ENCODE measurements at regions not wholly inside any gene's neighbourhood (a gene's known extent, or its start where the extent isn't known, plus 50 kb on each side); places are given as distances from the start of the nearest gene placed in this dataset.

DNA sequence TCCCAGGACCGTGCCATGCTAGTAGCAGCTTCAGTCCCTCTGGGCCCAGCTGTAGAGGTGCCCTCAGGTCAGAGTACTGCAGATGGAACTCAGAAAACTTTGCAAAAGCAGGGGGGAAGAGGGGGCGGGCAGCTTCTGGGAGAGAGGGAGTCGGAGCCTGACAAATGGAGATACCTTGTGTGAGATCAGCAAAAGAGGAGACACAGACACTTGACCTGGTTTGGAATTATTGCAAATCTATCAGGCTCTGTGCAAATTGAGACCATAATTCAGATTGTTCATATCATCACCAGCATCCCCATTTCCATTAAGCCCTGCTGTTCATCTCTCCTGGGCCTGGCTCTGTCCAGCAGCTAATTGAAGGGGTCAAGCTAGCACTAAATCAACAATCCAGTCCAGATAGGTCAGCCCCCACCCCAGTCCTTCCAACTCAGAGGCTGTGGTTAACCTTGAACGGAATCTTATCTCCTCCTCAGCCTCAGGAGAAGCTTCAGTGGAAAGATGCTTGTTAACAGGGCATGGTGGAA is 292.6 kb upstream of the PLET1 start:
- no peak for DNase-seq (ENCODE audit: low spot score)
- Mint-ChIP-seq H3K9me3 (no peaks in the 10 kb centered on the region), H3K4me1 (peaks cover 12% of the 10 kb centered on the region), H3K36me3 (no peaks in the 10 kb centered on the region), H3K4me3 (no peak overlapping the region), H3K27me3 (ENCODE audit: low read depth) (no peaks in the 10 kb centered on the region; the same call in 1 of the 2 replicates), H3K27ac (no peak overlapping the region)
- CTCF ChIA-PET = interaction anchor here (0.8 to 3.5 kb wide), 3 partner anchors 8 to 113 kb away, joined by 3 to 38 read pairs (median 4); no protein-coding TSS in a partner anchor
- POLR2A ChIA-PET = no interaction called here
- TF ChIP-seq, protein P1, sequence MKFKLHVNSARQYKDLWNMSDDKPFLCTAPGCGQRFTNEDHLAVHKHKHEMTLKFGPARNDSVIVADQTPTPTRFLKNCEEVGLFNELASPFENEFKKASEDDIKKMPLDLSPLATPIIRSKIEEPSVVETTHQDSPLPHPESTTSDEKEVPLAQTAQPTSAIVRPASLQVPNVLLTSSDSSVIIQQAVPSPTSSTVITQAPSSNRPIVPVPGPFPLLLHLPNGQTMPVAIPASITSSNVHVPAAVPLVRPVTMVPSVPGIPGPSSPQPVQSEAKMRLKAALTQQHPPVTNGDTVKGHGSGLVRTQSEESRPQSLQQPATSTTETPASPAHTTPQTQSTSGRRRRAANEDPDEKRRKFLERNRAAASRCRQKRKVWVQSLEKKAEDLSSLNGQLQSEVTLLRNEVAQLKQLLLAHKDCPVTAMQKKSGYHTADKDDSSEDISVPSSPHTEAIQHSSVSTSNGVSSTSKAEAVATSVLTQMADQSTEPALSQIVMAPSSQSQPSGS (CRISPR knock-in tag; IDR thresholded peaks at IDR 0.05; ENCODE audit: borderline replicate concordance, low read depth) = no peak
- TF ChIP-seq ZNF317 (CRISPR knock-in tag; IDR thresholded peaks at IDR 0.05; ENCODE audit: borderline replicate concordance, low read depth) (no peak), JUN (CRISPR knock-in tag; IDR thresholded peaks at IDR 0.05) (no peak), SOX15 (CRISPR knock-in tag; IDR thresholded peaks at IDR 0.05) (no peak), NR3C1 (CRISPR knock-in tag; conservative IDR thresholded peaks at IDR 0.05; ENCODE audit: low read depth) (no peak), CREB1 (CRISPR knock-in tag; IDR thresholded peaks at IDR 0.05) (no peak), NR2C2 (CRISPR knock-in tag; IDR thresholded peaks at IDR 0.05) (no peak), GTF2I (CRISPR knock-in tag; conservative IDR thresholded peaks at IDR 0.05) (no peak), FOXP1 (CRISPR knock-in tag; IDR thresholded peaks at IDR 0.05; ENCODE audit: borderline replicate concordance) (no peak), ZNF671 (CRISPR knock-in tag; IDR thresholded peaks at IDR 0.05) (no peak)
- ATAC-seq = no peak

GRCh38 chr11:112554586-112554985 is 293.9 kb upstream of the PLET1 start:
- DNase-seq (ENCODE audit: low spot score) (no peak), ATAC-seq (no peak)
- ChIA-PET POLR2A (no interaction called here), CTCF (interaction anchor here (0.5 to 3.5 kb wide), 11 partner anchors 9 to 242 kb away, joined by 3 to 50 read pairs (median 5); no protein-coding TSS in a partner anchor)
- Mint-ChIP-seq H3K9me3 (no peaks in the 10 kb centered on the region), H3K27me3 (ENCODE audit: low read depth) (no peaks in the 10 kb centered on the region; the same call in 1 of the 2 replicates), H3K36me3 (no peaks in the 10 kb centered on the region), H3K4me1 (peaks cover 12% of the 10 kb centered on the region), H3K4me3 (no peak overlapping the region), H3K27ac (no peak overlapping the region)
- TF ChIP-seq SOX15 (CRISPR knock-in tag; IDR thresholded peaks at IDR 0.05) (no peak), ZNF281 (CRISPR knock-in tag; IDR thresholded peaks at IDR 0.05) (no peak), SMAD3 (CRISPR knock-in tag; IDR thresholded peaks at IDR 0.05; ENCODE audit: borderline replicate concordance) (no peak), ZNF416 (CRISPR knock-in tag; IDR thresholded peaks at IDR 0.05) (no peak), GTF2I (CRISPR knock-in tag; conservative IDR thresholded peaks at IDR 0.05) (no peak), EMX1 (CRISPR knock-in tag; IDR thresholded peaks at IDR 0.05) (no peak), ESRRA (CRISPR knock-in tag; IDR thresholded peaks at IDR 0.05; ENCODE audit: borderline replicate concordance) (no peak), NFATC4 (CRISPR knock-in tag; IDR thresholded peaks at IDR 0.05) (no peak), ETV6 (CRISPR knock-in tag; IDR thresholded peaks at IDR 0.05) (no peak), ZNF512 (CRISPR knock-in tag; IDR thresholded peaks at IDR 0.05; ENCODE audit: borderline replicate concordance) (no peak), SMAD4 (CRISPR knock-in tag; IDR thresholded peaks at IDR 0.05) (no peak), FOXJ3 (CRISPR knock-in tag; IDR thresholded peaks at IDR 0.05; ENCODE audit: borderline replicate concordance) (no peak)
- TF ChIP-seq, protein P2, sequence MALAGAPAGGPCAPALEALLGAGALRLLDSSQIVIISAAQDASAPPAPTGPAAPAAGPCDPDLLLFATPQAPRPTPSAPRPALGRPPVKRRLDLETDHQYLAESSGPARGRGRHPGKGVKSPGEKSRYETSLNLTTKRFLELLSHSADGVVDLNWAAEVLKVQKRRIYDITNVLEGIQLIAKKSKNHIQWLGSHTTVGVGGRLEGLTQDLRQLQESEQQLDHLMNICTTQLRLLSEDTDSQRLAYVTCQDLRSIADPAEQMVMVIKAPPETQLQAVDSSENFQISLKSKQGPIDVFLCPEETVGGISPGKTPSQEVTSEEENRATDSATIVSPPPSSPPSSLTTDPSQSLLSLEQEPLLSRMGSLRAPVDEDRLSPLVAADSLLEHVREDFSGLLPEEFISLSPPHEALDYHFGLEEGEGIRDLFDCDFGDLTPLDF (CRISPR knock-in tag; IDR thresholded peaks at IDR 0.05) = no peak
- TF ChIP-seq, protein P3, sequence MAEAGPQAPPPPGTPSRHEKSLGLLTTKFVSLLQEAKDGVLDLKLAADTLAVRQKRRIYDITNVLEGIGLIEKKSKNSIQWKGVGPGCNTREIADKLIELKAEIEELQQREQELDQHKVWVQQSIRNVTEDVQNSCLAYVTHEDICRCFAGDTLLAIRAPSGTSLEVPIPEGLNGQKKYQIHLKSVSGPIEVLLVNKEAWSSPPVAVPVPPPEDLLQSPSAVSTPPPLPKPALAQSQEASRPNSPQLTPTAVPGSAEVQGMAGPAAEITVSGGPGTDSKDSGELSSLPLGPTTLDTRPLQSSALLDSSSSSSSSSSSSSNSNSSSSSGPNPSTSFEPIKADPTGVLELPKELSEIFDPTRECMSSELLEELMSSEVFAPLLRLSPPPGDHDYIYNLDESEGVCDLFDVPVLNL (CRISPR knock-in tag; IDR thresholded peaks at IDR 0.05; ENCODE audit: borderline replicate concordance, low read depth) = no peak
- TF ChIP-seq, protein P4, sequence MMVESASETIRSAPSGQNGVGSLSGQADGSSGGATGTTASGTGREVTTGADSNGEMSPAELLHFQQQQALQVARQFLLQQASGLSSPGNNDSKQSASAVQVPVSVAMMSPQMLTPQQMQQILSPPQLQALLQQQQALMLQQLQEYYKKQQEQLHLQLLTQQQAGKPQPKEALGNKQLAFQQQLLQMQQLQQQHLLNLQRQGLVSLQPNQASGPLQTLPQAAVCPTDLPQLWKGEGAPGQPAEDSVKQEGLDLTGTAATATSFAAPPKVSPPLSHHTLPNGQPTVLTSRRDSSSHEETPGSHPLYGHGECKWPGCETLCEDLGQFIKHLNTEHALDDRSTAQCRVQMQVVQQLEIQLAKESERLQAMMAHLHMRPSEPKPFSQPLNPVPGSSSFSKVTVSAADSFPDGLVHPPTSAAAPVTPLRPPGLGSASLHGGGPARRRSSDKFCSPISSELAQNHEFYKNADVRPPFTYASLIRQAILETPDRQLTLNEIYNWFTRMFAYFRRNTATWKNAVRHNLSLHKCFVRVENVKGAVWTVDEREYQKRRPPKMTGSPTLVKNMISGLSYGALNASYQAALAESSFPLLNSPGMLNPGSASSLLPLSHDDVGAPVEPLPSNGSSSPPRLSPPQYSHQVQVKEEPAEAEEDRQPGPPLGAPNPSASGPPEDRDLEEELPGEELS (CRISPR knock-in tag; IDR thresholded peaks at IDR 0.05) = no peak
- TF ChIP-seq, protein P5, sequence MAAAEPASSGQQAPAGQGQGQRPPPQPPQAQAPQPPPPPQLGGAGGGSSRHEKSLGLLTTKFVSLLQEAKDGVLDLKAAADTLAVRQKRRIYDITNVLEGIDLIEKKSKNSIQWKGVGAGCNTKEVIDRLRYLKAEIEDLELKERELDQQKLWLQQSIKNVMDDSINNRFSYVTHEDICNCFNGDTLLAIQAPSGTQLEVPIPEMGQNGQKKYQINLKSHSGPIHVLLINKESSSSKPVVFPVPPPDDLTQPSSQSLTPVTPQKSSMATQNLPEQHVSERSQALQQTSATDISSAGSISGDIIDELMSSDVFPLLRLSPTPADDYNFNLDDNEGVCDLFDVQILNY (CRISPR knock-in tag; IDR thresholded peaks at IDR 0.05) = no peak

All from WTC11 (cell line).